ENCODE measurements at regions not wholly inside any gene's neighbourhood (a gene's known extent, or its start where the extent isn't known, plus 50 kb on each side); places are given as distances from the start of the nearest gene placed in this dataset.
A peak's percentile ranks its signal among the peaks of the same experiment; 100 is the strongest.

DNA sequence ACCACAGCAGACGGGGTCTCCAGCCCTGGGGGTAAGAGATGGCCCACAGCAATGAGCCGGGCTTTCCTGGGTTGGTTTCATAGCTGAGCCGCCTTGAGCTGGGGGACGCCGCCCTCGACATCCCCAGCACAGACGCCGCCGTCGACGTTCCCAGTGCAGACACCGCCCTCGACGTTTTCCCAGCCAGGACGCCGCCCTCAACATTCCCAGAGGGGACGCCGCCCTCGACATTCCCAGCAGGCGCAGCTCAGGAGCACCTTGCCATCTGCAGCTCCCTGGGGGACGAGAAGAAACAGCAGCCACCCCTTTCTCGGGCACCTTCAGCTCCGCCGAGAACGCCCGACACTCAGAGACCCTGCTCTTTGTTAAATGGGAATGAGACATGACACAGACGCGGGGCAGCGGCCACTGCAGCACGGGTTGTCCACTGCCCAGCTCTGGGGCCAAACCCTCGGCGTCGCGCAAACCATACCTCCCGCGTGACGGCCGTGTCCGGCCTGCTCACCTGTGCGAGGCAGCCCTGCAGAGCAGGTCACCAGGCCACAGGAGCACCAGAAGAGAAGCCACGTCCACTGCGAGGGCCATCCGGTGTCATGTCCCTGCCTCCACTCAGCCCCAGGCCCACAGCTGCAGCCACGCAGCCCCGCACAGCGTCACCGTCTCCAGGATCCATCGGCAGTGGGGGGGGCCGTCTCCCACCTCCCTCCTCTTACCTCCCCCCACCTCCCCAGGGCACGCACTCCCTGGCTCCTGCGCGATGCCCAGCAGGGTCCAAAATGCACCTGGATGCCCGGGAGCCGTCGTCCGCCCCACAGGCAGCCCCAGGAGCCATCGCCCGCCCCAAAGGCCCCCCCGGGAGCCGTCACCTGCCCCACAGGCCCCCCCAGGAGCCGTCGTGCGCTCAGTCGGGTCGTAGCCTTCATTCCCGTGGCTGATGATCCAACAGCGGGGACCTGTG, 77.4 kb upstream of the GALNT9 start:
- DNase-seq = no peak

- DNase-seq = no peak
Measured at GRCh38 chr12:132405742-132406251, 76.4 kb upstream of the GALNT9 start.

DNA sequence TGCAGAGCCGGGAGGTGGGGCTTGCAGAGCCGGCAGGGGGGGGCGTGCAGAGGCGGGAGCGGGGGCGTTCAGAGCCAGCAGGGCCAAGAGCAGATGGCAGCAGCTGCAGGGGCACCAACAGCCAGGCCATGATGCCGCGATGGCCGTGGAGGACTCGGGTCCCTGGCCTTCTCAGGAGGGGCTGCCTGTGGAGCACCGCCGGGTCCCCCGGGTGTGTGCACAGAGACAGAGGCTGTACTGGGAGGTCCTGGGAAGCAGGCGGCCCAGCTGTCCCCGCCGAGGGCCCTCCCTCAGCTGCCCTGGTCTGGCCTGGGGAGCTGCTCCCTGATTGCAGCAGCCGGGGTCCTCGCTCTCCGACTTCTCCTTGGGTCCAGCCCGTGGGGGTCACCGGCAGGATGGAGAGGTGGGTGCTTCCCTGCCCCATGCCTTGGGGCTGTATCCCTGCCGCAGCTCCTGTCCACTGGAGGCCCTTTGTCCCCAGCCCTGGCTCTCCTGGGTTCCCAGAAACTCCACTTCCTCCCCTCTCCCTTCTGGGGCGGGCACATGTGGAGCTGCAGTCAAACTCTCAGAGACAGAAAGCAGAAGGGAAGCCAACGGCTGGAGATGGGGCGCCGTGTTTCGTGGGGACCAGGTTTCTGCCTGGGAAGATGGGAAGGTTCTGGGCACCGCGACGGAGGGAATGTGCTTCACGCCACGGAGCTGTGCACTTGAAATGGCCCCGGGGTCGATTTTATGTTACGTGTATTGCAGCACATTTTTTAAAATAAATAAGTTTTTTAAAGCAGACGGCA, 75.8 kb upstream of the GALNT9 start:
- DNase-seq = no peak

GRCh38 chr12:132404435-132404855, 75.1 kb upstream of the GALNT9 start:
- DNase-seq = no peak

GRCh38 chr12:132403636-132404434, 74.4 kb upstream of the GALNT9 start:
- no peak for DNase-seq

DNA sequence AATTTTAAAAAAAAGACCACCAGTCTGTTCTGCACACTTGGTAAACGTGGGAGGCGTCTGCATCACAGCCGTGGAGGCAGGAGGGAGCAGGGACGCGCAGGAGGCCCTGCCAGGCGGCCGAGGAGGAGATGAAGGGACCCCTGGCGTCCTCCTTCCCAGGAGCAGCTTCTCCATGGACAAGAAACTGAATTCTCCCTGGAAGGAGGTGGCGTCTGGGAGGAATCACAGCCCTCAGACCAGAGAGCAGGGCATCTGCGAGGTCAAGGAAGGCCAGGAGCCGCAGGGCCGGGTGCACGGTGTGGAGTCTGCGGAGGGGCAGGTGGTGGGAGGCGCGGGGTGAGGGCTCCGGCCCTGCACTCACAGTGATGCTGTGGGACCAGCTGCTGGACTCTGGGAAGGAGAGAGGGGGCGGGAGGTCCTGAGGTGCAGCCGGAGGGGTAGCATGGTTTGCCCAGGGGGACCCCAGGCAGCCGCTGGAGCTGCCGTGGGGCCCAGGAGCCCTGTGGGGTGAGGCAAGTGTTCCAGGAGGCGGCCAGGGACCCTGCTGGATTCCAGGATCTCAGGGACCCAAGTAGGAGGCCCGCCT, 73.5 kb upstream of the GALNT9 start:
- DNase-seq = no peak

DNA sequence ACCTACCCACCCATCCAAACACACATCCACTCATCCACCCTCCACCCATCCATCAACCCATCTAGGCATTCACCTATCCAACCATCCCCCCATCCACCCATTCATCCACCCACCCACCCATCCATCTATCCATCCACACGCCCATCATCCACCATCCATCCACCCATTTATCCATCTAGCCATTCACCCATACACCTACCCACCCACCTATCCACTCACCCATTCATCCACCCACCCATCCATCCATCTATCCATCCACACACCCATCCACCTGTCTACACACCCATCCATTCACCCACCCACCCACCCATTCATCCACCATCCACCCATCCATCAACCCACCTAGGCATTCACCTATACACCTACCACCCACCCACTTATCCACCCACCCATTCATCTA, 72.6 kb upstream of the GALNT9 start:
- no peak for DNase-seq

DNA sequence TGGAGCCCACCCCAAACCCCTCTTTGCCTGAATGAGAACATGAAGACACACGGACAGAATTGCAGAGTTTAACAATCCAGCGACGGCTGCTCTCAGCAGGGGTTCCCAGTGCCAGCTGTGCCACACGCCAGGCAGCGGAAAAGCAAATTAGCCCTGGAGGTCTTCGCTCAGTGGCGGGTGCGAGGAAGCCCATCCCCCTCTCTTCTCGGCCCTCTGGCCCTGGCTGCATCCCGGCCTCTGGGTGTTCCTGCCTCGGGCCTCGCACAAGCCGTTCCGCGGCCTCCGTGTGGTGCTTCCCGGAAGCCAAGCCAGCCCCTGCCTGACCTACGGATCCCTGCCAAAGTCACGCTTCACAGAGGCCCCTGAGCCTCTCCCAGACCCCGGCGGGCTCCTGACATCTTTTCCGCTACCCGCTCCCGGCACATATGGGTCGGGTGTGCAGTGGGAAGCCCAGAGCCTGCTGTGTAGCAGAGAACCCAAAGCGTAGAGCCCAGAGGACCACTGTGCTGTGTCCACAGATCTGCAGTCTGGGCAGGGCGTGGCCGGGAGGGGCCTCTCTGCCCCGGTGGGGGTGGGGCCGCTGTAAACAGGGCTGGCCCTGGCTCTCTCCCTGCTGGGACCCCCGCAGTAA, 70.7 kb upstream of the GALNT9 start:
- DNase-seq = no peak

DNA sequence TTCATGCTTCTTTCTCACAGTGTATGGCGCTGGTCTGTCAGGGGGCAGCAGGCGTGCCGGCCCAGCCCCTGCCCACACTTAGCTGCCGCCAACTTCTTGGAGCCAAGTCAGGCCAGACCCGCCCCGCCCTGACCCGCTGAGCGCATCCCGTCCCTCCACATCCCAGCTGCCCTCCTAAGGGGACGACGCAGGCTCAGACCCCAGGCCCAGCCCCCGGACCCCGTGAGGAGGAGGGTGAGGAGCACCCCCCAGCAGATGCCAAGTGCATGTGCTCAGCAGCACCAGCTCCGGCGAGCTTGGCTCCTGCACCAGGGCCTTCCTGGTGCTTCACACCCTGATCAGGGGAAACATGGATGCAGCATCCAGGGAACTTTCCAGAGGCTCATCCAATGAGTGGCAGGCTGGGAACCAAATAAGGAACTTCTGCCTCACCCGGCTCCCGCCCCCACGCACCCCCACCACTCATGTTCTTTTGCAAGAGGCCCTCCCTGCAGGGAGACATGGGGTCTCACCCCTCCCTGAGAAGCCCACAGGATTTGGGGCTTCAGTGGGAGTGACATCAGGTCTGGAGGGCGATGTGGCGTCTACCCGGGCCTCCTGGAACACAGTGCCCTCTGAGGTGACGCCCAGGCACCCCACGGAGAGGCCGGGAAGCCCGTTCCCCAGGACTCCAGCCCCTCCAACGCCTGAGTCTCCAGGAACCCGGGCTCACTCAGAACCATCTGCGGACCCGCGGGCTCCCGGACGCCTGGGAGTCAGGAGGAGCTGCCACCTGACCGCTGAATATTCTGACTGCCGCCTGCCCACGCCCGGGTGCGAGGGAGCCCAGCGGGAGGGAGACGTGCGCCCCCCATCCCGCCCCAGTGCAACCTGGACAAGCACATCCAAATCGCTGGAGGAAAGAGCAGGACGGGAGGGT, 70.0 kb upstream of the GALNT9 start:
- DNase-seq = no peak

DNA sequence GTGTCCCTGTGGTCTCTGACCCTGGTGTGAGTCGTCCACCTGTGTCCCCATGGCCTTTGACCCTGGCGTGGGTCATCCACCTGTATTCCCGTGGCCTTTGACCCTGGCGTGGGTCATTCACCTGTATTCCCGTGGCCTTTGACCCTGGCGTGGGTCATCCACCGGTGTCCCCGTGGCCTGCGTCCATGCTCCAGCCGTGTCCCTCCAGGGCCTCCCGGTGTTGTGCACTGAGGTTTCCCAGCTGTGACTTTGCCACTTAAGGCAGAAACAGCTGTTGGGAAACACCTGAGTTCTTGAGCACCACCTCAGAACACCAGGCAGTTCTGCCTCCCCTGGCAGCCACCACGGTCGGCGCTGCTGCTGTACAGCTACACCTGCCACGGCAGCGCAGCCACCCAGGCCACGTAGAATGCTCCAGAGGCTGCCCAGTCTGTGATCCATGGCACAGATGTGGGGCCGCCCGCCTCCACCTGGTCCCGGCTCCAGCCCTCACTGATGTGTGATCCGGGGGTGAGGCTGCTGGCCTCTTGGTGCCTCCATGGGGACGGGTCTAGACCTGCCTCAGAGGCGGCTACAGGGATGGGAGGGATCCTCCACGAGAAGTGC, 69.1 kb upstream of the GALNT9 start:
- DNase-seq = peak; percentile 34

GRCh38 chr12:132397934-132398385, 68.6 kb upstream of the GALNT9 start:
- DNase-seq = no peak

DNA sequence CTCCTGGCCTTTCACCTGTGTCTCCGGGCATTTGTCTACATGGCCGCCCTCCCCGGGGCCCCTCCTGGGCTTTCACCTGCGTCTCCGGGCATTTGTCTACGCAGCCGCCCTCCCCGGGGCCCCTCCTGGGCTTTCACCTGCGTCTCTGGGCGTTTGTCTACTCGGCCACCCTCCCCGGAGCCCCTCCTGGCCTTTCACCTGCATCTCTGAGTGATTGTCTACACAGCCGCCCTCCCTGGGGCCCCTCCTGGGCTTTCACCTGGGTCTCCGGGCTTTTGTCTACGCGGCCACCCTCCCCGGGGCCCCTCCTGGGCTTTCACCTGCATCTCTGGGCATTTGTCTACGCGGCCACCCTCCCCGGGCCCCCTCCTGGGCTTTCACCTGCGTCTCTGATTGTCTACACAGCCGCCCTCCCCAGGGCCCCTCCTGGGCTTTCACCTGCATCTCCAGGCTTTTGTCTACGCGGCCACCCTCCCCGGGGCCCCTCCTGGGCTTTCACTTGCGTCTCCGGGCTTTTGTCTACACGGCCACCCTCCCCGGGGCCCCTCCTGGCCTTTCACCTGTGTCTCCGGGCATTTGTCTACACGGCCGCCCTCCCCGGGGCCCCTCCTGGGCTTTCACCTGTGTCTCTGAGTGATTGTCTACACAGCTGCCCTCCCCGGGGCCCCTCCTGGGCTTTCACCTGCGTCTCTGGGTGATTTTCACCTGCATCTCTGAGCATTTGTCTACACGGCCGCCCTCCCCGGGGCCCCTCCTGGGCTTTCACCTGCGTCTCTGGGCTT, 68.0 kb upstream of the GALNT9 start:
- no peak for DNase-seq

DNA sequence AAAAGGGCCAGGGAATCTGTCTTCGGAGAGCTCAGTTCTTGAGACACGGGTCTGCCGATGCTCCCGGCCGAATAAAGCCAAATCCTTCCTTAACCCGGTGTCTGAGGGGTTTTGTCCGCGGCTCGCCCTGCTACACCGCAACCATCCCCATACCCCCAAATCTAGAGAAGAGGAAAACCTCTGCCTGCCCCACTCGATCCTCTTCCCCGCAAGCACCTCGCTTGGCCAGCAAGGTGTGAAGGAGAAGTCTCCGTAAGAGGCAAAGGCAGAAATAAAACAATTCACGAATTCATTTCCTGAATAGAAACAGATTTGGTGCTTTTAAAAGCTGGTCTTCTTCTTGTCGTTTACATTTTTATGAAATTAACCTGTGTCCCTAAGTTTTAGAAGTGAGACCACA, 67.3 kb upstream of the GALNT9 start:
- no peak for DNase-seq

GRCh38 chr12:132395908-132396305, 66.5 kb upstream of the GALNT9 start:
- DNase-seq = no peak

DNA sequence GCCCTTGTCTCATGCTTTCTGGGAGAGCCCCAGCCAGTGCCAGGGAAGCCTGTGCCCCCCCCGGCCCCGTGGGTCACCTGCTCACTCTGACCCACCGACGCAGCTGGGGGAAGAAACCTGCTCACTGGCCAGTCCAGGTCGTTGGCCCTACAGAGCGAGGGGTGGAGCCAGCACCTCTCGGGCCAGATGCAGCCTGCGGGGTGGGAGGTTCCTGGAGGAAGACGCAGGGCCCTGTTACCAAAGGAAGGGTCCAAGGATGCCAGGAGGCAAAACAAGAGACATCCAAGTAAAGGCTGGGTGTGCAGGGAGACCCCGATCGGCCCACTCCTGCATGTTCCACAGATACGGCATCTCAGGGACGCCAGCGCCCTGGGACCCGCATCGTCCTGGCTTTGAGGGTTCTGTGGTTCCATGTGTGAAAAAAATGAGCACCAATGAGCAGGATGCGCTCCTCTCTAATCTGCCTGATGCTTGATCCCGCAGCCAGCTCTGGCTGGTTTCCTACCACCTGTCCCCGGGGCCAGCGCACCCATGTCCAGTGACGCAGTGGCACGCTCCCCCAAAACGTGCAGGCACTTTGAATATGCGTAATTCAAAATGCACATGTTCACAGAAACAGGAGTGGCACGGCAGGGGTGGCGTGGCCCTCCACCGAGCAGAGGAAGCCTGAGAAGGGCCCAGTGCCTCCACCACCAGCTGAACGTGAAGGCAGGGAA, 66.0 kb upstream of the GALNT9 start:
- no peak for DNase-seq

DNA sequence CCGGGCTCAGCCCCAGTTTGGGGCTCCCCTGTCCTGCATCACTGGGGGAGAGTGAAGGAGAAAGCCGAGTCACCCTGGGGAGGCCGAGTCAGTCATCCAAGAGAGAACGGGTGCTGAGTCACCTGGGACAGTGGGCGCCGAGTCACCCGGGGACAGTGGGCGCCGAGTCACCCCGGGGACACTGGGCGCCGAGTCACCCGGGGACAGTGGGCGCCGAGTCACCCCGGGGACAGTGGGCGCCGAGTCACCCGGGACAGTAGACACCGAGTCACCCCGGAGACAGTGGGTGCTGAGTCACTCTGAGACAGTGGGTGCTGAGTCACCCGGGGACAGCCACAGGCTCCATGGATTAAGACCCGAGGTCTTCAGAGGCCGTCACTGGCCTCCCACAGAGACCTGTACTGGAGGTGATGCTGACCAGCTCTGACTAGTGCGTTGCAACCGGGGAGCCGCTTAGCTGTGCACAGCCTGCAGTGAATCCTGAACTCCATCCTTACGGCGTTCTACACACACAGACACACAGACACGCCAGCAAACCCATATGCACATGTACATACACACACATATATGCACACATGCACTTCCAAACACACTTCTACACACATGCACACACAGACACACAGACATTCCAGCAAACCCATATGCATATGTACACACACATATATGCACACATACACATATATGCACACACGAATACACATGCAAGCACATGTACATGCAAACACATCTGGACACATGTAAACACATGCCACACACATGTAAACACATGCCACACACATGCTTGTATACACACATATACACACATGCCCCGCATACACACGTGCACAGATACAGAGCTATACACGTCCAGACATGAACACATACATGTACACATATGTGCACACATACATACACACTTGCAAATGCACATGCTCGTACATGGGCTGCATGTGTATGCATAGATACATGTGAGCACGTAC, 64.9 kb upstream of the GALNT9 start:
- no peak for DNase-seq

DNA sequence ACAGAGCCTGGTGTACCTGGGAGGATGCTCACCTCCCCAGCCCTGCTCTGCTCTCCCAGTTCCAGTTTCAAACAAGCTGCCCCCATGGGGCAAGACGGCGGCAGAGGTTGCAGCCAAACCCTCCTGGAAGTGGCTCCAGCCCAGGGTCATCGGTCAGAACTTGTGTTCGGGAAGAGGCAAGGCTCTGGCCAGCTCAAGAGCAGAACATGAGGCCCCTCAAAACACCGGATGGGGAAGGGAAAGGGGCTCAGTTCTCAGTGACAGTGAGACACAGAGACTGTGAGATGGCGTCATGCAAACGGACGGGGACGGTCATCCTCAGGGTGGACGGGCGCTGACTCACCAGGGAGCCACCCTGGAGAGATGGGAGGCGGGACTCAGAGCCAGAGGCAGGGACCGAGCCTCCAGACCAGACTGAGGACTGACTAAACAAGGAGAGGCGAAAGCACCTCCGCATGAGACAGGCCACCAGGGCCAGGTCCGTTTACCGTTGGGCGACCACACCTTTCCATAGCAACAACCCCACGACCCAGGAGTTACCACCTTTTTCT, 63.9 kb upstream of the GALNT9 start:
- DNase-seq = no peak
